HG03460 (cell line): ENCODE measurements at regions not wholly inside any gene's neighbourhood (a gene's known extent, or its start where the extent isn't known, plus 50 kb on each side); places are given as distances from the start of the nearest gene placed in this dataset.
A peak's percentile ranks its signal among the peaks of the same experiment; 100 is the strongest.

ENCODE experiments used
- ATAC-seq: cut with Tn5 transposase; IDR thresholded peaks from one replicate; pipeline ENCODE4 v1.9.1; 2021; ENCODE audit not compliant: unreplicated experiment

- ATAC-seq, result no peak
Observed at GRCh38 chr11:127217452-127218274, 217.1 kb upstream of the KIRREL3 start.

DNA sequence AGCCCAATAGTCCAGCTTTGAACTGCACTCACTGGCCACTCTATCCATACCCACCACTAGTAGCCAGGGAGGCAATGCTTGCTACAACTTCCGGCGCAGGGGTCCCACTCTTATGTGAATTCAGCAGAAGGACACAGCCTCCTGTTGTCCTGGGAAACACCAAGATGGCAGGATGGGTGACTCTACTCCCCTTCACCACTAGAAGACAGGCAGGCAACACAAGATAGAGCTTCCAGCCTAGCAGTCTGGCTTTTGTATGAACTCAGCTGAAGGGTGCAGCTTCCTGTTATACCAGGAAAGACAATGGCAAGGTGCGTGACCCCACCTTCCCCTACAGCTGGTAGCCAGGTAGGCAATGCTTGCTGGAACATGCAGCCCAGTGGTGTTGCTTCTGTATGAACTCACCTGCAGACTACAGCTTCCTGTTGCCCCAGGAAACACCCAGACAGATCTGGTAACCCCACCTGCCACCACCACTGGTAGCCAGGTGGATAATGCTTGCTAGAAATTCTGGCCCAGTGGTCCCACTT, 205.2 kb upstream of the KIRREL3 start:
- ATAC-seq, result no peak

- no peak for ATAC-seq
Observed at GRCh38 chr11:127203490-127203889, 202.9 kb upstream of the KIRREL3 start.

DNA sequence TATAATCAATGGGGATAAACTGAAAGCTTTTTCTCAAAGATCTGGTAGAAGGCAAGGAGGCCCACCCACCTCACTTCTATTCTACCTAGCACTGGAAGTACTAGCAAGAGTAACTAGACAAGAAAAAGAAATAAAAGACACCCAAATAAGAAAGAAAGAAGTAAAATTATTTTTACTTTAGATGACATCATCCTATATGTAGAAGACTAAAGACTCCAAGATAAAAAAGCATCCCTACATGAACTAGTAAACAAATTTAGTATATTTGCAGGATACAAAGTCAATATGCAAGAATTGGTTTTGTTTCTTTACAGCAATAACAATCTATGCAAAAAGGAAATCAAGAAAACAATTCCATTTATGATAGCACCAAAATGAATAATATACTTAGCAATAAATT, 201.5 kb upstream of the KIRREL3 start:
- ATAC-seq, result no peak

- no peak for ATAC-seq
Observed at GRCh38 chr11:127199306-127199801, 198.8 kb upstream of the KIRREL3 start.

DNA sequence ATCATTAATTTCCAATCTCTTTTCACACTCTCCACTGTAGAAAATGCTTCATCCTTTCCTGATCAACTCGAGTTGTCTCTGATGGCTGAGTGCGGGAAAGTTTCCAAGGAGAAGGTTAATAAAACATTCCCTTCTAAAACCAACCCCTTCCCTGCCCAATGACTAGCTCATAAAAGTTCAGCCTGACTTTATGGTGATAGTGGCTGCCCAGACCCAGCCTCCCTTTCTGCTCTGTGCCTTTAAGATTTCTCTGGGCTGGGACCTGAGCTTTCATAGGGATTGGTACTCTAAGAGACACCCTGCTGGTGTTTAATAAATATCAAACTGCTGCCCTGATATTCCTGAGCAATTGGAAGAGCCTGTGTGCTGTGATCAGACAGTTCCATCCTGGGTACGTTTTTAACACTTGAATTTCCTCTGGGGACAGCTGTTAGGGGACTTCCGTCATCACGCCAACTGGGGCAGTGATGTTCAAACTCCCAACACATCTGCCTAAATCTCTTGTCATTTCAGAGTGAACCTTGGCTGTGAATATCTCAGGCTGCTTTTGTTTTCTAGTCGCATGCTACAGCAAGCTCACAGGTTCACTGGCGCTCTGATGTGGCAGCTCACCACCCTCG, 195.0 kb upstream of the KIRREL3 start:
- ATAC-seq, result no peak

DNA sequence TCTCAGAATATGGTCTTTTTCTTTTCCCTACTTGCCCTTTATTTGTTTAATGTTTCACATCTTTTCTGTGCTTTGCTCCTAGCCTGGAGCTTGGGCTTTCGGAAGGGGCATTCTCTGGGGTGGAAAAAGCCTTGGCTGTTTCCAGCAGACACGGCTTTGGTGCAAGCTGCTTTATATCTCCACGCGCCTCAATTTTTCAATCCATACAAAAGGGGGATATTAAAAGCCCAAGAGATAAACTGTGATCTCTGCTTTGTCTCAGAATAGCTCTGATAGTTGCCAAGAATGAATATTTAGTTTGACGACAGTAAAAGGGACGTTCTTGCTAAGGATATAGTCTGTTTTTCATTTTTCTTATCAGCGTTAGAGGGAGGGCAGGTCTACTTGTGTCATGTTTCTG, 194.0 kb upstream of the KIRREL3 start:
- ATAC-seq, result no peak

- ATAC-seq, result no peak
Observed at GRCh38 chr11:127193950-127194349, 193.4 kb upstream of the KIRREL3 start.

- ATAC-seq, result no peak
Observed at GRCh38 chr11:127191689-127192088, 191.1 kb upstream of the KIRREL3 start.

GRCh38 chr11:127191261-127191660, 190.7 kb upstream of the KIRREL3 start:
- no peak for ATAC-seq

DNA sequence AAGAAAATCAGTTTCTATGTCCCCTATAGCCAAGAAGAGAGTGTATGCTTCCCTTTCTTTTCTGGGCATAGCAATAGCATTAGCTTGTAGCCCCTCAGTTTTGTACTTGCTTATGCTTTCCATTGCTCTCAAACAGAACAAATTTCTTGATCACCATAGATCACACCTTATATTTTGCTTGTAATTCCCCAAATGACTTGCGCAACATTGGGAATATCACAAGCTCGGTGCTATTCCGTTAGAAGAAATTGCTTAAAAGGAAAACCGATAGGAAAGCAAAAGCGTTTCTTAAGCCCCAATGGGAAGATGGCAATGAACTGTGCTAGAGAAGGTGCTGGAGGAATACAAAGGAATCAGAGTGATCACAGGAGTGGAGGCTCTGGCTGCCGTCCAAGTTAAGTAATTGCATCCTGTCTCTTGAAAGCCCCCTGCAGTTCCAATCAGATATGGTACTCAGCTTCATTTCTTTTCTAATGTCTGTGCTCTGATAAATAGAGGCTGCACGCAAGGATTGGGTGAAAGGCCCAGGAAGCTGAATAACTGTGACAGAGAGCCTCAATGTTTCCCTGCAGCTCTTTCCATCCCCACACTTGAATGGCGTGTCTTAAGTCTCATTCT, 182.1 kb upstream of the KIRREL3 start:
- ATAC-seq, result no peak

- no peak for ATAC-seq
Observed at GRCh38 chr11:127157225-127157624, 156.7 kb upstream of the KIRREL3 start.

DNA sequence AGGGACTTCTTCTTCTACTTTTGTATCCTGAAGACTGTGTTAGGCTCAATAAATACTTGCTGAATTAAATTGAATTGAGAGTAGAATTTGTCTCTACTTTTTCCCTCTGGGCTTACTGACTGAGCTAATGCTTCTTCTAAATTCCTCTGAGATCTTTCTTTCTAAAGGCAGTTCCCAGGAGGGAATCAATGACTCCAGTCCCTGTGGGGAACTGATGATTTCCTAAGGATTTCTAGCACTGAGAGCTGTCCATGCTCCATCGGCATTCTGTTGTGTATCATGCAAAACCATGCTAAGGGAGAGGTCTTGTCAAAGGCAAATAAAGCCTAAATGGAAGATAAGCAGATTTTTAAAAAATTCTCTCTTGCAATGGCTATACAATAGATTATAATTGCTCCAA, 148.8 kb upstream of the KIRREL3 start:
- no peak for ATAC-seq

DNA sequence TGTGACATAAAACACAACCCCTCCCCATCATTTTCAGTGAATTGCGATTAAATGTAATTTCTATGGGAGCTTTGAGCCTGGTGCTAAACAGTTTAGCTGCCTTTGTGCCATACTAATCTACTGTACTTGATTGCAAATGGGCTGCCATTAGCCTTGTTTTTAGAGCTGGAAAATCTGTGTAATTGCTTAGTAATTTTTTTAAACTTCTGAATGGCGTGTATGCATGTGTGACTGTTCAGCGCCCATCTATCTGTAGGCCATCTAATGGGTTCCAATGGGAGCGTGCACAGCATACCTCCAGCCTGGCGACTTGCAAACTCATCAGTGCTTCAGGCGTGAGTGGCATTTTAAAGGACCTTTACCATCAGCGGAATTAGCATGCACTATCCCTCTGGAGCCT, 142.7 kb upstream of the KIRREL3 start:
- ATAC-seq, result no peak

DNA sequence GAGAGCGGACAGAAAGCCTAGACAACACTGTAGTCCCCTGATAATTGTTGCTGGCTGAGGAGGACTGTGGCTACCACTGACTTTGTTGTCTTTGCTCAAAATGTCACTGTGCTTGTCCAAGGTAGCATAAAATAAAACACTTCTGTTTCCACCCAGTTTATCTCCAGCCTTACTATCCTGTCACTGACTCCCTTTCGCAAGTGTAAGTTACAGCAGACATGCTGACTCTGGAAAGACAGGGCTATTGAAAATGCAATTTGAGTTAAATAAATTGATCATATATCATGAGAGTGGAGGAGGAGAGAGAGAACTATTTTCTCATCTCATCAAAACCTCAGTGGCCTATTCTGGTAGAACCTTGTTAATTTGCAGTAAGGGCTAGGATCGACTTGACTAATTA, 138.0 kb upstream of the KIRREL3 start:
- no peak for ATAC-seq

- ATAC-seq, result no peak
Observed at GRCh38 chr11:127137771-127138280, 137.3 kb upstream of the KIRREL3 start.

- ATAC-seq, result no peak
Observed at GRCh38 chr11:127136438-127136837, 135.9 kb upstream of the KIRREL3 start.

DNA sequence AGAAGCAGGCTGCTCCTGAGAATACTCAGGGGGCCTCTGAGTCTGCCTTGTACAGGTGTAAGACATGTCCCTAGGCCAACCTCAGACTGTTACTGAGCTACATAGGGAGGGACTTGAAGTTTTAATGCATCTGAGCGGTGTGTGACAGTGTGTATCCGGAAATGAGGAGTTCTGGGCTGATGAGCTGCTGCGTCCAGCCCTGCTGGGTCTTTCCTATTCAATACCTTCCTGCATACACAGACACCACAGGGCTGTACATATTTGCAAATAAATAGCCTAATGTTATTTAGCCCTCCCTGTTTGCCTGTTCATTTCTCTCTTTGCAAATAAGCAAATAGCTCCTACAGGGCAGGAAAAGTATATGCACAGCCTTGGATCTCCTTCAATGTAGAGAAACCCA, 134.7 kb upstream of the KIRREL3 start:
- no peak for ATAC-seq

GRCh38 chr11:127133061-127133460, 132.5 kb upstream of the KIRREL3 start:
- no peak for ATAC-seq

DNA sequence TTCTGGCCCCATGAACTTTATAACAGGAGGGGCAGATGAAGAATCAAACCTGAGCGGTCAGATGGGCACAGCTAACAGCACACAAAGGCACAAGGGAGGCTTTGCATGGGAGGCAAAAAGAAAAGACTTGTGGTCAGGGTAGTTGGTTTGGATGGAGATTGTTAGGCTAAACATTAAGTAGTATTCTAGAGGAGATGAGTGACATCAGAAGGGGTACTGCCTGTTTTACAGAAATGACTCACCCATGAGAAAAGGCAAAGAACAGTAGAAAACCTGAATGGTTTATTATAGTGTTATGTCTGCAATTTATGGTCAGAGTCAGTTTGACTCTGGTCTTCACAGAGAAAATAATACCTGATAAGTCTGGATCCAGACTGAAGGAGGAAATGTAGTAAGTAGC, 129.8 kb upstream of the KIRREL3 start:
- ATAC-seq, result peak; percentile 58

GRCh38 chr11:127126986-127127385, 126.4 kb upstream of the KIRREL3 start:
- ATAC-seq, result no peak

DNA sequence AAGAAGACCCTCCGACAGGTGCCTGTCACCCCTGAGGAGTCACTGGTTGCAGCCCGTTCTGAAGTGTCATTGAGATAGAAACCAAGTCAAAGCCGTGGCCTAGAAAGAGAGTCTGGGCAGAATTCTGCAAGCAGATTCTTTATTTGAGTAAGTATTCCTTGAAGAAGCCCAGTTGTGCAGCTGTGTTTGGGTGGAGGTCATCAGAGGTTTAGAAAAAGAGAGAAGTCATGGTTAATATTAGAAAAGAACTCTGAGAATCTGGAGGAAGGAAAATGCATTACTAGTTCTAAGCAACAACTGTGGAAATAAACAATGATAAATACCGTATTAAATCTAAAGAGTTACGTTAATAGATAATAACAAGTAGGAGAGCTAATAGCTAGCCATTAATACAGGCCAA, 118.8 kb upstream of the KIRREL3 start:
- ATAC-seq, result no peak
